Right hindlimb (tissue), 1 donor: ENCODE measurements at regions not wholly inside any gene's neighbourhood (a gene's known extent, or its start where the extent isn't known, plus 50 kb on each side); places are given as distances from the start of the nearest gene placed in this dataset.

ENCODE experiments used
- DNase-seq: peaks from one replicate; pipeline ENCODE4 v3.0.0-alpha.2; 2018

DNA sequence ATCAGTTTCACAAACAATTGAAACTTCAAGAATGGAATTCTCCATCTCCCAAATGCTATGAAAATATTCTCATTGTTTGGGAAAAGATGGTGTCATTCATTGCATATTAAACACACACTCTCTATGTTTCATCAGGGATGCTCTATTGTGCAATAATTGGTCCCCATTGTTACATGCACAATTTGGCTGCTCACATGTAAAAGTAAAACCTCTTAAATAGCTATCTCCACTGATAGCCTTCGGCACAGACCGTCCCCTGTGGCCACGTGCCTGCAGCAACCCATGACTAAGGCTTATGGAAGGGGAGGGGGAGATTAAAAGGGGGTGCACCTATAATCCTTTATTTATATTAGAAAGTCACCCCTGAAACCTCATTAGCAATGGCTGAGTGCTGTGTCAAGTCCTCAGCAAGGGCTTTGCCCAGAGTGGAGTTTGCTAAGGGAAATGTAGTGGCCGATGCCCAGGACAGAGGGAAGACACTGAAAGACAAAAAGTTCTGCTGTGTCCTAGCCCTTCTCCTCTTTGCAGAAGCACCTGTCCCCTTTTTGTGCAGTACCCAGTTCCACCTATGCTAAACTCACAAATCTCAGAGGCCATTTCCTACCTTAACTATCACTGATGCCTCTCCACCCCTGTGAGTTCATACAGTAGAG is 309.6 kb upstream of the ESRRG start:
- no peak for DNase-seq

GRCh38 chr1:217029281-217030157 is 306.3 kb upstream of the ESRRG start:
- peak; percentile 69 for DNase-seq

GRCh38 chr1:217027403-217028080 is 304.3 kb upstream of the ESRRG start:
- DNase-seq, result no peak

DNA sequence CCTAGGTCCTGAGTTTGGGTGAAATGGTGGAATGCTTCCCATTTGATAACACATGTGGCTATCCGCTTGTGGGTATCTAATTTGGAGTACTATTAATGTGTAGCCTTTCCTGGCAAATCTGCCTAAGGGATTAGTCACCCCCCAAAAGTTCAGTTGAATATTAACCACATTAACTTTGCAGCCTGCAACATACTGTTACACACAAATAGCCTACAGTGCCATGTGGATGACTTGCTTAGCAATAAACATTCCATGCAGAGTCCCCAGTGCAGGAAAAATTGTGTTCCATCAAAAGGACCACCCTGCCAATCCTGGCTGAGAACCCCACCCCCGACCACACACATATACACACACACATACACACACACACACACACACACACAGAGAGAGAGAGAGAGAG is 303.3 kb upstream of the ESRRG start:
- no peak for DNase-seq

GRCh38 chr1:217025381-217025780 is 302.2 kb upstream of the ESRRG start:
- DNase-seq, result no peak

- peak; percentile 27 for DNase-seq
Measured at GRCh38 chr1:217024911-217025310, 301.7 kb upstream of the ESRRG start.

- peak; percentile 35 for DNase-seq
Measured at GRCh38 chr1:217021956-217022355, 298.7 kb upstream of the ESRRG start.

GRCh38 chr1:217021400-217021799 is 298.2 kb upstream of the ESRRG start:
- DNase-seq, result no peak

GRCh38 chr1:217019475-217019874 is 296.2 kb upstream of the ESRRG start:
- no peak for DNase-seq

DNA sequence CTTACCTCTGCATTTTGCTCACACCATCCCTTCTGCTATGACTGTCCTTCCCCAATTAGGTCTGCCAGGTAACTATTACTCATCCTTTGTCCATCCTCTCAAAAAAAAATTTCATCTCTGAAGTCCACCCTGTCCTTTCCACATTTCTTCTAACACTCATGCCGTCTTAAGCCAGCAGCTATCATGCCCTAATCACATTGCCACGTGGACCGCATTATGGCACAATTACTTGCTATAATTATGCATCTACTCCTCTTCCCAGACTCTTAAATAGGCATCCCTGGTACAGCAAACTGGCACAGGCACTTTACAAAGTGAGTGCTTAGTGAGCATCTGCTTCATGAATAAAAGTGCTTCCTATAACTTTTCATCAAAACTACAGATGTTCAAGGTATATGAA is 295.4 kb upstream of the ESRRG start:
- DNase-seq, result no peak

GRCh38 chr1:217017165-217017564 is 293.9 kb upstream of the ESRRG start:
- no peak for DNase-seq

DNA sequence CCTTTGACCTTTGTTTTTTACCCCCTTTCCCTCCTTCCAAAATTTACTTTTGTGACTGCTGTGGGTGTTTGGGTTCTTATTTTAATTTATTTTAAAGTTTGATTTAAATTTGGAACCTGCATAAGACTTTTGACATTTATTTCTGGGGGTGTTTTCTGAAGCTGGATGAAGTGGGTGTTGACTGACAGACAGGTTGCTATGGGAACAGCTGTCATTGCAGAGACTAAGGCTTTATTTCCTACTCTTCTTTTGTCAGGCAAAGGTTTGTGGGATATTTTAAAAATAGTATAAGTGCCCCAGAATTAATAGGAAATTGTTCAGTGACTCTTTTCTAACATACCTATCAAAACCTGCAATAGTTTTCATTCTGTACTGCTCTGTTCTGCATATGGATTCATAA is 290.8 kb upstream of the ESRRG start:
- no peak for DNase-seq

DNA sequence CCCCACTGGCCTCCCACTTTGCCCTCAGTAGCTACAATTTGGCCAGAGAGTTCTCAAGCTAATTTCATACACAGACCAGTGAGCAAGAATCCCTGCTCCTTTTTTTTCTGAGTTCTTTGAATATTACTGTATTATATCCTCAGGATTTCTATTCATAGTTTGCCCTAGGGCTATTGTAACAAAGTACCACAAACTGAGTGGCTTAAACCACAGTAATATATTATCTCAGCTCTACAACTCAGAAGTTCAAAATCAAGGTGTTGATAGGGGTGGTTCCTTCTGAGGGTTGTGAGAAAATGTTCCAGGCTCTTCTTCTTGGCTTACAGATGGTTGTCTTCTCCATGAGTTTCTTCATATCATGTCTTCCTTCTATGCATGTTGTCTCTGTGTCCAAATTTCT is 289.4 kb upstream of the ESRRG start:
- no peak for DNase-seq

DNA sequence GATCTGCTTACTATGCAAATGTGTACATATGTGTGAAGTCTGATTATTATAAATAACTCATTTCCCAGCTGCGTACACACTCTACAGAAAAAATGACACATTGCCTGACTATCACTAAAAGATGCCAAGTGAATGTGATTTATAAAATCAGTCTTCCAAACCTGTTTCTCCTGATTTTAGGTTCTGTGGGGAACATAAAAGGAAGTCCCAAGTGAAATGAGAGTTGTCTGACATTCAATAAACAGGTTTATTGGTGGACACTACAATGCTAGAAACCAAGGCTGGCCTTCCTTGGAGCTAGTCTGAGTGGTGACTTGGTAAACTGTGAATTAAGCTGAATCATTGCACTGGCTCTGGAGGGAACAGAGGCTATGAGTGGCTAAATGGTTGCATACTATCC is 287.9 kb upstream of the ESRRG start:
- no peak for DNase-seq

DNA sequence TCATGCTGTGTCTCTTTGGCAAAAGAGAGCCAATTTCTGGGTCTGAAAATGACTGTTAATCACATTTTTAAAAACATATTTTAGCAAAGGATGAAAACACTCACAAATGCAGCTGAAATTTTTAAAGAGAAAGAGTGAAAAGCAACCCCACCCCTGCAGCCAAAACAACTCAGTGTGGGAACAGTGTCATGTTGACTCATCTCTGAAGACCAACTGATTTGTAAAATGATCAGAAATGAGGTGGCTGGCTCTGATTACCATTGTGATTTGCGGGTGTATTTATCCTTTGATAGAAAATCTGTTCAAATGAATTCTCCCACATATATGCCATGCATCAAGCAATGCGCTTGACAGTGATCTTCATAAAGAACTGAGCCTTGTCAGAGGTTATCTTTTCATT is 287.0 kb upstream of the ESRRG start:
- no peak for DNase-seq

DNA sequence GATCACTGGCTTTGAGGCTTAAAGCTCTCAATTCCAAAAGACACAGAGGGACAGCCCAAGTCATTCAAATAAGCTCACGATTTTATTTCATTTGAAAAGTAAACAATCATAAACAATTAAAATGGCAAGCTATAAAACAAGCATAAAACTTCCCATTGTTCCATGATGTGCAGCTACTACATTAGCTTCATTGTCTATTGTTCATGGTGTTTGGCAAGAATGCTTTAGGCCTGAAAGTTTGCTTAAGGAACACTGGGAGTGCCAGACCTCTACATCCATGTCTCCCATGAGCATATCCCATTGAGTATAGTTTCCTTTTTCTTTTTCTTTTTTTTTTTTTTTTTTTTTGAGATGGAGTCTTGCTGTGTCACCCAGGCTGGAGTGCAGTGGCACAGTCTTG is 286.1 kb upstream of the ESRRG start:
- DNase-seq, result no peak

GRCh38 chr1:217004776-217005436 is 281.7 kb upstream of the ESRRG start:
- DNase-seq, result no peak

DNA sequence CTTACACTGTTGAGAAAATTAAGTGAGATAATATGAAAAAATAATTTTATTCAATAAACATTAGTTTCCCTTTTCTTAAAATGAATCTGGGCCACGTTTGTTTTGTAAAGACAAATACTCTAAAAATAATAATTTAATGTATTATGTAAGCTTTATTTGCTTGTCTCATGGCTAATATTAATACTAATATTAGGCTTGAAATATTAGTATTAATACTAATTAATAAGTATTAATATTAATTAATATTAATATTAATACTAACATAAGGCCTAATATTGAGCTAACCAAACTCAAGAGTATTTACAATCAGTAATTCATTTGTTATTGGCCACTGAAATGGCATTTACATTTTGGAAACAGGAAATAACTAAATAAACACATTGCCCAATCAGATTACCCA is 280.1 kb upstream of the ESRRG start:
- DNase-seq, result no peak

- DNase-seq, result no peak
Measured at GRCh38 chr1:216997831-216998230, 274.6 kb upstream of the ESRRG start.

DNA sequence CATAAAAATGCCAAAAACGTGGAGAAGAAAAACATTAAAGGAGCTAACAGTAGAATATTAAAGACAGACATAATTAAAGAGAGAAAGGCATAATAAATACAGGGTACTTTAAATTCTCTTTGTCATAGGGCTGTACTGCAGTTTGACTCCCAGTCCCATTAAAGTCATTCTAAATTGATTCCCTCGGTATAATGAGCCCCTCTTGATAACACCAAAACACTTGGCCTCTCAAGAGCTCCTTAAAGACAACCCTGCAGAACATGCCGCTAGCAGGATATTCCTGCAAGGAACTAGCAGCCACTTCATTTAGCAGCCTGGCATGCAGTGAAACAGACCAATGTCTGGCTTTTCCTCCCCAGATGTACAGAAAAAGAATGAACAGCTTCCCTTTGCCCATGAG is 273.8 kb upstream of the ESRRG start:
- no peak for DNase-seq

DNA sequence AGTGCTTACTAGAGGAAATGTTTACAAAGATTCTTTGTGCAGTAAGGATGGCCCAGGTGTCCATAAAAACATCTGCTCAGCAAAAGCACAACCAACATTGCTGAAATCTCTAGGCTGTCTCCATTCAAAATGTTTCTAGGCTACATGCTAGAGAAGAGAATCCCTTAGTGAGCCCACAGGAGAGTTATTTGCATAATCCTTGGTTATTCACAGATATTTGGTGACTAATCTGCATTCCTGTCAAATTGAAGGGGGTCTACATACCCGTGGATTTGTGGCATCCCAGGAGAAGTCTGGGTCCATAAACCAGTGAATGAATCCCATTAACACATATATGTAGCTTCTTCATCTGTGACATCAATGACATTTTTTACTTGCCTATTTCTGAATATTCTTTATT is 261.3 kb upstream of the ESRRG start:
- no peak for DNase-seq

GRCh38 chr1:216983823-216984222 is 260.6 kb upstream of the ESRRG start:
- no peak for DNase-seq

DNA sequence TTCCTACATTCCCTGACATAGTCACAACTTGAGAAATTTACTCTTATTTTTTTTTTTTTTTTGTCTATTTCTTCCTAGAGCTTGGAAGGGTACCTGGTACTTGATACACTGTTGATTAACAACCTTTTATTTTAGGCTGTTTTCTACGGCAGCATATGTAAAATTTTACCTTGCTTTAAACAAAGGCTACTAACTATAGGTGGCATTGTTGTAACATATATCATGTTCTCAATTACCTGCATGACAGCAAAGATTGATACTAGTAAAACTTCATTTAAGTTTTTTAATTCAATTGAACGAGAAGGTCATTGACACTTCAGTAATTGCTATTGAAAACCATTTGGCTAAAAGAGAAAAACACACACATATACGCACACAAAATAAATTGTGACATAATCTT is 238.3 kb upstream of the ESRRG start:
- DNase-seq, result no peak
